Activated T-helper 17 cell treated with anti-CD3 and anti-CD28 coated beads, Interleukin-2, amount 50 U/mL, for 72 hours (primary cell): ENCODE measurements at regions not wholly inside any gene's neighbourhood (a gene's known extent, or its start where the extent isn't known, plus 50 kb on each side); places are given as distances from the start of the nearest gene placed in this dataset.

ENCODE experiments used
- ATAC-seq: fragments of 150-1000 bp; cut with Tn5 transposase; replicated peaks from 2 replicates; pipeline ENCODE4 v1.10.0; 2021; ENCODE audit warnings: mild to moderate bottlenecking, moderate library complexity
- H3K27ac Mint-ChIP-seq: one replicate; pipeline ENCODE4 v1.8.0; 2022; ENCODE audit warnings: mixed read lengths
- H3K27me3 Mint-ChIP-seq: one replicate; pipeline ENCODE4 v1.8.0; 2022; ENCODE audit warnings: mixed read lengths
- H3K36me3 Mint-ChIP-seq: one replicate; pipeline ENCODE4 v1.8.0; 2022; ENCODE audit warnings: low read depth, mild to moderate bottlenecking, mixed read lengths
- H3K4me1 Mint-ChIP-seq: one replicate; pipeline ENCODE4 v1.8.0; 2022; ENCODE audit warnings: mixed read lengths
- H3K4me3 Mint-ChIP-seq: one replicate; pipeline ENCODE4 v1.8.0; 2022; ENCODE audit warnings: mild to moderate bottlenecking, mixed read lengths
- H3K9me3 Mint-ChIP-seq: one replicate; pipeline ENCODE4 v1.8.0; 2022; ENCODE audit warnings: mixed read lengths

DNA sequence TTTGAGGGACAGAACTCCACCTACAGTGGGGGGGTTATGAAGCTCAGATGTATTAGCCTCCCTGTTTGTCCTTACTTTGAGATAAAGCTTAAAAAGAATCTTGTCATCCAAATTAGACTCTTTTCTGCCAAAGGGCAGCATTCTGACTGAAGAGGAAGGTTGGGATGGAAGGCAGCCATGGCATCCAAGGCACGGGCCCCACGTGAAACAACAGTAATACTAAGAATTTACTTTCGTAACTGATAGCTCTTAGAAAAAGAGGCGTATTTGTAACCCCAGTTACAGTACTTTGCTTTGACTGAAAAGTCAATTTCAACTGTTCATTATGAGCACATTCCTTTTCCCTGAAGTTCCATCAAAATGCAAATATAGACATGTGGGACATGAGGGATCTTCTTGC, 168.5 kb downstream of the ARRDC3 start:
- Mint-ChIP-seq H3K36me3 (no peaks in the 10 kb centered on the region), H3K9me3 (no peaks in the 10 kb centered on the region), H3K27ac (no peak overlapping the region), H3K4me1 (no peaks in the 10 kb centered on the region), H3K4me3 (no peak overlapping the region), H3K27me3 (peaks cover 7% of the 10 kb centered on the region)
- no peak for ATAC-seq
